GM10266 (cell line): ENCODE measurements at regions not wholly inside any gene's neighbourhood (a gene's known extent, or its start where the extent isn't known, plus 50 kb on each side); places are given as distances from the start of the nearest gene placed in this dataset.
A peak's percentile ranks its signal among the peaks of the same experiment; 100 is the strongest.

Experiments used
- DNase-seq: peaks from one replicate; pipeline ENCODE4 v3.0.0; 2012; ENCODE audit errors: extremely low spot score
- TF ChIP-seq, protein P1 (sequence below): IDR thresholded peaks from 2 replicates; pipeline ENCODE4 v1.5.1; 2012; ENCODE audit warnings: mild to moderate bottlenecking, low read depth; ENCODE audit not compliant: control insufficient read depth, insufficient read depth; ENCODE audit errors: missing control alignments

DNA sequence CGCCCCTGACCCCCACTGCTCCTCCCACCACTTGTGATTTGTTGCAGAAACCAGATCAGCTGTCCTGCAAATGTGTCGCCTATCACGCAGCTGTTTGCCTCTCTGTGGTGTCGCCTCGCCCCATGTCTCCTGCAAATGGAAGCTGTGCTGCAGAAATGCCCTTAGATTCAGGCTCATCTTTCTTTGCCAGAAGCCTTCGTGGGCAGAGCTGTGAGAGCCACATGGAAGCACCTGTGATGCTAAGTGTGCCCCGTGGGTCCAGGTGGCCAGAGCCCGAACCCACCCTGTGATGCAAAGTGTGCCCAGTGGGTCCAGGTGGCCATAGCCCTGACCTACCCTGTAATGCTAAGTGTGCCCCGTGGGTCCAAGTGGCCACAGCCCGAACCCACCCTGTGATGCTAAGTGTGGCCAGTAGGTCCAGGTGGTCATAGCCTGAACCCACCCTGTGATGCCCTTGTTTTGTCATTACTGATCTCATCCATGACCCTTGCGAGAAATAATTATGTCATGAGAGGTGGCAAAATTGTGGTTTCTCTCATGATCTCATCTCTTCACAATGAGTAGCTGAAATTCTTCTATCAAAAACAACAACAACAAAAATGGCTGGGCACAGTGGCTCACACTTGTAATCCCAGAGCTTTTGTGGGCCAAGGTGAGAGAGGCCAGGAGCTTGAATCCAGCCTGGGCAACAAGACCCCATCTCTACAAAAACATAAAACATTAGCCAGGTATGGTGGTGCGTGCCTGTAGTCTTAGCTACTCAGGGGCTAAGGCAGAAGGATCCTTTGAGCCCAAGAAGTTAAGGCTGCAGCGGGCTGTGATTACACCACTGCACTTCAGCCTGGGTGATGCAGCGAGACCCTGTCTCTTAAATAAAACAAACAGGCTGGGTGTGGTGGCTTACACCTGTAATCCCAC is 187.4 kb downstream of the GOLGA6L6 start:
- DNase-seq = peak; percentile 29
- TF ChIP-seq, protein P1, sequence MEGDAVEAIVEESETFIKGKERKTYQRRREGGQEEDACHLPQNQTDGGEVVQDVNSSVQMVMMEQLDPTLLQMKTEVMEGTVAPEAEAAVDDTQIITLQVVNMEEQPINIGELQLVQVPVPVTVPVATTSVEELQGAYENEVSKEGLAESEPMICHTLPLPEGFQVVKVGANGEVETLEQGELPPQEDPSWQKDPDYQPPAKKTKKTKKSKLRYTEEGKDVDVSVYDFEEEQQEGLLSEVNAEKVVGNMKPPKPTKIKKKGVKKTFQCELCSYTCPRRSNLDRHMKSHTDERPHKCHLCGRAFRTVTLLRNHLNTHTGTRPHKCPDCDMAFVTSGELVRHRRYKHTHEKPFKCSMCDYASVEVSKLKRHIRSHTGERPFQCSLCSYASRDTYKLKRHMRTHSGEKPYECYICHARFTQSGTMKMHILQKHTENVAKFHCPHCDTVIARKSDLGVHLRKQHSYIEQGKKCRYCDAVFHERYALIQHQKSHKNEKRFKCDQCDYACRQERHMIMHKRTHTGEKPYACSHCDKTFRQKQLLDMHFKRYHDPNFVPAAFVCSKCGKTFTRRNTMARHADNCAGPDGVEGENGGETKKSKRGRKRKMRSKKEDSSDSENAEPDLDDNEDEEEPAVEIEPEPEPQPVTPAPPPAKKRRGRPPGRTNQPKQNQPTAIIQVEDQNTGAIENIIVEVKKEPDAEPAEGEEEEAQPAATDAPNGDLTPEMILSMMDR = no peak

DNA sequence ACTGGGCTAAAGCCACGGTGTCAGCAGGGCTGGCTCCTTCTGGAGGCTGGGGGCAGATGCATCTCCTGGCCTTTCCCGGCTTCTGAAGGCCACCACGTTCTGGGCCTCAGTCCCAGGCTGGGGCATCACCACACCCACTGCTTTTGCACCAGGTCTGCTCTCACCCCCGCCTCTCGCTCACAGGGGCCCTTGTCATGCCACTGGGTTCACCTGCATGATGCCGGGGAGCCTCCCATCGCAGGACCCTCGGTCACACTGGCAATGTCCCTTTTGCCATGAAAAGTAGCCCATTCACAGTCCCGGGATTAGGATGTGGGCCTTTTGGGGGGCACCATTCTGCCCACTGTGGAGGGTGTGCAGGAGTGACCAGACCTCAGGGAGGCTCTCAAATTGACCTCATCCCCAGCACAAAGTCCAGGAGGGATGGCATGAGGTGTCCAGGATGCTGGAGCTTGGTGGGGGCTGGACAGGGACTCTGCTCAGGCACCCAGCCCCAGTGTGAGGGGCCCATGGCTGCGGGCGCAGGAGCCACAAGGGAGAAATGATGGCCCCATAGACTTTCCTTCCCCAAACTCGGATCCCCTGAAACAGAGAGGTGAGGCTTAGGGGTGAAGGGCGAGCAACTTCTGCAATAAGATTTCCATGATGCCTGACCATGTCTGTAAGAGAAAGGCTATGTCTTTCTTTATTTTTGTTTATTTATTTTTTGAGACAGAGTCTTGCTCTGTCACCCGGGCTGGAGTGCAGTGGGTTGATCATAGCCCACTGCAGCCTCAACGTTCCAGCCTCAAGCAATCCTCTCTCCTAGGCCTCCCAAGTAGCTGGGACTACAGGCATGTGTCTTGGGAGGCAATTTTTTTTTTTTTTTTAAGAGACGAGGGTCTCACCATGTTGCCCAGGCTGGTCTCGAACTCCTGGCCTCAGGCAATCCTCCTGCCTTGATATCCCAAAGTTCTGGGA is 189.1 kb downstream of the GOLGA6L6 start:
- DNase-seq = peak; percentile 21
- TF ChIP-seq, protein P1 = no peak

DNA sequence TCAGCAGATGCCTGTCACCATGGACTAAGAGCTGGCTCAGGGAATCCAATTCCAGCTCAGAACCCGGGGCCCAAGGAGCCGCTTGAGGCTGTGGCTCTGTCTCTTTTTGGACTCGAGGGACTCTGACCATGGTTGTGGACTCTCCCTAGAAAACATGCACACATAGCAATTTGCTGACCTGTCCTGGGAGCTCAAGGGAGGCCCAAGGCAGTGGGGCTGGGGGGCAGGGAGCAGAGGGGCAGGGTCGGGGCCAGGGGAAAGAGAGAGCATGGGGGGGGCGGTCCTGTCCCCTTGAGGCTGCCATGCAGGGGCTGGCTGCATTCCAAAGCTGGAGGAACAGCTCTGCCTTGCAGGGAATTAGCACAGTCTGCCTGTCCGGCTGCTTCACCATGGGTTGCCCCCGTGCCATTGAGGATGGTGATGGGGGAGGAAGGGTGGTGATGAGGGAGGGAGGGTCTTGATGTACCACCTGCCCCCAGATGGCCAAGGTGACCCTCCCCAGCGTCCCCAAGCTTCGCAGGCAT is 190.1 kb downstream of the GOLGA6L6 start:
- peak; percentile 30 for DNase-seq

DNA sequence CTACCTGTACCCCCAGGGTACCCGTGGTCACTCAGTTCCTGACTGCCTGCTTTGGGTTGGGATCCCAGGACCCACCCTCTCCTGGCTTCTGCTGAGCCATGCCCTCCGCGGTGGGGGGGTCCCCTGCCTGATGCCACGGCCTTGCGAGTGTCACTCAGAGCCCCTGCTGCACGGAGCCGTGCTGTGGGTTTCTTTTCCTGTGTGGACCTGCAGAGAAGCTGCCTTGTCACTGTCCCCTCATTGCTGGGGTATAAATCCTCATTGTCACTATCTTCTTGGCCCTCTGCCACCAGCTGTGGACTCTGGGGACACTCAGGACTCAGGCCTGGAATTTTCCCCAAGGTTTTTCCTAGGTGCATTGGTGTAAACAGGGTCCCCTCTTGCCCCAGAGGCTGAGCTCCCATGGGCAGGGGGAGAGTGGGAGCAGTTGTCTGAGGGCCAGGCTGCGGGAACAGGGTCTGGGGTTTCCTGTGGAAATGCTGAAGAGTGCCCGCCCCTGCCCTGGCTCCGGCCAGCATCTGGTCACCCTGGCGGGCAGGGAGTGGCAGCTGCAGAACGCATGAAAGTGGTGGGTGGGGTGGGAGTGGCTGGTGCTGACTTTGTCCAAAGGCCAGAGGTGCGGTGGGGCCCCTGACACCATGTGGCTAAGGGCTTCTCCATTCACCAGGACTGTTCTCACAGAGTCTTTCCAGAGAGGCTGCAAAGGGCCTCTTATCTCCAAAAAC is 191.7 kb downstream of the GOLGA6L6 start:
- TF ChIP-seq, protein P1 = no peak
- peak; percentile 25 for DNase-seq

More for the DNA sequence above, 190.1 kb downstream of the GOLGA6L6 start:
- TF ChIP-seq, protein P1 = no peak

DNA sequence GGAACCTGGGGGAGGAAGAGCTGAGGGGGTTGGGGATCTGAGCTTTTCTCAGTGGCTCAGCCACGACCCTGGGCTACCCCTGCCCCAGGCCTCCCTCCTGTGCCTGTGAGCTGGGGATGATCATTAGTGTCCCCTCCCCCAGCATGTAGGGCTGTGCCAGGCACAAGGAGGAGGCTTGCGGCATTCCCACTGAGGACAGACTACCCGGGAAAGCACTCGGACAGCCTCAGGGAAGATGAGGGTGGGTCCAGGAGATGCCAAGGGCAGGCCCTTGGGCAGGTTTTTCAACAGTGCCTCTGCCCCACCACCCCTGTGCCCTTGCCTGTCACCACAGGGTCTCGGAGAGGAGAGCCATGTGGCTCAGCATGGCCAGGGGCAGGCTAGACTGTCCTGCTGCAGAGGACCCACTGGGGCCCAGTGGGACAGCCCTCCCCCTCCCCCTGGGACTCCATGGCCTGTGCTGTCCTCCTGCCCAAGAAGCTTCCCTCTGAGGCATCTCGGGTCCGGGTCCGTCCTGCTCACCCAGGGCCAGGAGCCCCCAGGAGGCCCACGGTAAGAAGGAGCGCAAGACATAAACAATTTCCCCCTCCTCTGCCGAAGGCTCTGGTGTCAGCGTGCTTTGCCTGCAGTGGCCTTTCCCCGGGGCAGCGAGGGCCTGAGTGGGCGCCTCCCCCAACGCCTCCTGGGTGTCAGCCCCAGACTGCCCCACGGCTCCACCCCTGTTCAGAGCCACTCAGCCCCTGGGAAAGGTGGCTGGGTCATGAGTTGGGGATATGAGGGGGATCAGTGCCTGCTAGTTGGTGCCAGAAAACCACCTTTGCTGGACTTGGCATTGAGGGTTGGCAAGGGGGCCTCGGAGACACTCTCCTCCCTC is 192.5 kb downstream of the GOLGA6L6 start:
- peak; percentile 38 for DNase-seq
- TF ChIP-seq, protein P1 = no peak
